ENCODE measurements at regions not wholly inside any gene's neighbourhood (a gene's known extent, or its start where the extent isn't known, plus 50 kb on each side); places are given as distances from the start of the nearest gene placed in this dataset.
"Not testable (repeated sequence)": the region's sequence is repeated elsewhere in the genome, so short reads cannot be mapped to it uniquely, and the experiment has no call there.

DNA sequence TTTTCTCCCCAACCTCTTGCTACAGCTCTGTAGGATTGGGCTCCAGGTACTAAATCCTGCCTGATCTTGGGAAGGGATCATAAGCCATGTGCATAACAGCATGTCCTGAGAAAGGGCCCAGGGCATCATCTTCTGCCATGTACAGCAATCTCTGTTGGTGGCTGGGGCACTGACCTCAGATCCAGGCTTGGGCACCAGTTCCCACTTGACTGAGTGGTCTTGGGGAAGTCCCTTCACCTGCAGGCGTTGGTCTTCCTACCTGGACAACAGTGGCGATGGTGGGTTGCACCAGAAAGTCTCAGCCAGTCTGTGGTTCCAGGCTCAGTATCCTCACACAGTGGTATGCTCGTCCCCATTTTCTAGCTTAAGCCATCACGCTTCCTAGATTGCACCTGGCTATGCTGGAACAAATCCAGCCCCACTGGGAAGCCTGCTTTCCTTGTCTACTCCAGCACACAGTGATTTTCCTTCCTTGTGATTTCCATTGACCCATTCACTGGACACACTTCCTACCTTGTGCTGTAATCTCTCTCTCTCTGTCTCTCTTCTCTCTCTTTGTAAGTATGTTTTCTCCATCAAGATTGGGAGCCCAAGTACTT is 121.7 kb upstream of the PITX1 start:
- H3K4me1 ChIP-seq (ENCODE audit: control insufficient read depth, insufficient read depth, low read length), result no peaks in the 10 kb centered on the region
- H3K9me3 ChIP-seq (ENCODE audit: control insufficient read depth, low read depth, low read length), result peaks cover 5% of the 10 kb centered on the region
- no peaks in the 10 kb centered on the region for H3K27me3 ChIP-seq (ENCODE audit: control insufficient read depth, insufficient read depth, low read length)
- 100% methylated on average over 1 of the region's 4 CpGs for WGBS (ENCODE audit: insufficient coverage, low lambda C conversion rate)
- H3K36me3 ChIP-seq (ENCODE audit: control insufficient read depth, insufficient read depth, low read length), result no peaks in the 10 kb centered on the region
- no peak for DNase-seq
- H3K27ac ChIP-seq (ENCODE audit: low read length), result no peak overlapping the region
- H3K4me3 ChIP-seq (ENCODE audit: low read length), result no peak overlapping the region

DNA sequence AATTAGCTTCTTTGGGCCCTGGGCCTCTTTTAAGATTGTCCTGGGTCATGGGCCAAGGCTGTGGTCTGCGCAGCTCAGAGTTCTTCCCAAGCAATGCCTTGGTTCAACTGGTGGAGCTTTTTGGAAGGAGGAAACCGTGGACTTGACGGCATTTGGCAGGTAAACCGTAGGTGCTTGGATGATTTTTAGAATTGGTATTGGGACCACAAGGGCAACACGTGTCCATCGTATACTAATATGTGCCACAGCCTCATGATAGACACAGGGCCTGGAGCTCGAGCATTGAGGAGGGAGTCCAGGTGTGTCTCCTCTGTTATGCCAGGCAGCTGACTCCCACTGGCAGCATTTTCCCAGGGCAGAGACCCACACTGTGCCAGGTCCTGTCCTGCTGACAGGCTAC is 120.9 kb upstream of the PITX1 start:
- no CpG with 5 or more reads among the region's 7 CpGs for whole genome bisulfite sequencing (ENCODE audit: insufficient coverage, low lambda C conversion rate)
- H3K4me3 ChIP-seq (ENCODE audit: low read length), result no peak overlapping the region
- no peak overlapping the region for H3K27ac ChIP-seq (ENCODE audit: low read length)
- DNase-seq, result no peak
- no peaks in the 10 kb centered on the region for H3K4me1 ChIP-seq (ENCODE audit: control insufficient read depth, insufficient read depth, low read length)
- H3K36me3 ChIP-seq (ENCODE audit: control insufficient read depth, insufficient read depth, low read length), result no peaks in the 10 kb centered on the region
- no peaks in the 10 kb centered on the region for H3K27me3 ChIP-seq (ENCODE audit: control insufficient read depth, insufficient read depth, low read length)
- peaks cover 5% of the 10 kb centered on the region for H3K9me3 ChIP-seq (ENCODE audit: control insufficient read depth, low read depth, low read length)

DNA sequence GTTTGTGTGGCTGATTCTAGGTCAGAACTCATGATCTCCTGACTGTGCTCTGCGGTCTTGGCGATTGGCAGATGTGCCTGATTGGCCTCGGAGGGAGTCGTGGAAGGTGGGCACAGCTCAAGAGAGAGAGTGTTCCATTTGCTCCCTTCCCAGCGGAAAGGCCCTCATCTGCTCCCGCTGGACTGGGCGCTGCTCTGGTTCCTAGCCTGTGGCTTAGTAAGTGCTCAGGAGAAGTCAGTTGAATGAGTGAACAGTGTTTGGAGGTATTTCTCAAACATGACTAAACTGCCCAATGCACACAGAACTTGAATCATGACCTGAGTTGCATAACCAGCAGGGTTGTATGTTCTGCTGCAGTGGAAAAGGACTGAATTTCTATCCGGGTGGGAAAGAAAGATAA is 120.2 kb upstream of the PITX1 start:
- no CpG with 5 or more reads among the region's 8 CpGs for WGBS (ENCODE audit: insufficient coverage, low lambda C conversion rate)
- H3K4me1 ChIP-seq (ENCODE audit: control insufficient read depth, insufficient read depth, low read length), result no peaks in the 10 kb centered on the region

DNA sequence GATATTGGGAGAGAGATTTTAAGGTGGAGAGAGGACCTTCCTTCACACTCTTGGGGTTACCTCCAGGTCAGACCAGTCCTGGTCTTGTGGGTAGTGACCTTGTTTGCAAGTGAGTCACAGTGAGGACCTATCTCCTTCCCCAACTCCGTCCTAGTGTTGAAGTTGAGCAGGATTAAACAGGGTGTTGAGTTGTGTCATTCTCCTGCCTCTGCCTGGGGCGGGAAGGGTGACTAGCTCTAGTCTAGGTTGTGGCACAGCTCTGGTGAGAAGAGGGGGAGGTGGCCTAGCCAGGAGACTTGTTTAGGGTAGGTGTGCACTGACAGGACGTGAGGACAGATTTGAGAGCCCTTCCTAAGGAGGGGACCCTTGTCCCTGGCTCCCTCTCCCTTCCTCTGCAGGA is 119.6 kb upstream of the PITX1 start:
- DNase-seq, result no peak
- WGBS (ENCODE audit: insufficient coverage, low lambda C conversion rate), result no CpG with 5 or more reads among the region's 3 CpGs
- Histone ChIP-seq H3K27ac (ENCODE audit: low read length) (no peak overlapping the region), H3K4me3 (ENCODE audit: low read length) (no peak overlapping the region), H3K27me3 (ENCODE audit: control insufficient read depth, insufficient read depth, low read length) (no peaks in the 10 kb centered on the region), H3K36me3 (ENCODE audit: control insufficient read depth, insufficient read depth, low read length) (no peaks in the 10 kb centered on the region), H3K4me1 (ENCODE audit: control insufficient read depth, insufficient read depth, low read length) (no peaks in the 10 kb centered on the region), H3K9me3 (ENCODE audit: control insufficient read depth, low read depth, low read length) (peaks cover 4% of the 10 kb centered on the region)

More for the DNA sequence above, 120.2 kb upstream of the PITX1 start:
- H3K4me3 ChIP-seq (ENCODE audit: low read length), result no peak overlapping the region
- no peak for DNase-seq
- H3K9me3 ChIP-seq (ENCODE audit: control insufficient read depth, low read depth, low read length), result peaks cover 5% of the 10 kb centered on the region
- H3K27me3 ChIP-seq (ENCODE audit: control insufficient read depth, insufficient read depth, low read length), result no peaks in the 10 kb centered on the region
- no peak overlapping the region for H3K27ac ChIP-seq (ENCODE audit: low read length)
- H3K36me3 ChIP-seq (ENCODE audit: control insufficient read depth, insufficient read depth, low read length), result no peaks in the 10 kb centered on the region

DNA sequence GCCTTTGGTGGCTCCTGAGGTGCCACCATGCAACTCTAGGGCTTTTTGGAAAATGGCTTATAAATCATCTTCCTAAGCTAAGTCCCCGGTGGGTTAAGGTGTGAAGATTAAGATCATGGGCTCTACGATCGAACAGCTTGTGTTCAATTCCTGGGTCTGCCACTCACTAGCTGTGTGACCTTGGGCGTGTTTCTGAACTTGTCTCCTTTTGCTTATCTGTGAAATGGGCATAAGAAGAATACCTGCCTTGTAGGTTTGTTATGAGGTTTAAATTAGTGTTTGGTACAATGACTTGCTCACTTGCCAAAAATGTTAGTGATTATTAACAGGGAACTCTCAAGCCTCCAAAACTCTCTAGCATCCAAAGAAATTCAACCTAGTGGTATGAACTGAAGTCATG is 119.2 kb upstream of the PITX1 start:
- no CpG with 5 or more reads among the region's 4 CpGs for WGBS (ENCODE audit: insufficient coverage, low lambda C conversion rate)
- no peak for DNase-seq
- Histone ChIP-seq H3K27ac (ENCODE audit: low read length) (no peak overlapping the region), H3K4me3 (ENCODE audit: low read length) (no peak overlapping the region), H3K36me3 (ENCODE audit: control insufficient read depth, insufficient read depth, low read length) (no peaks in the 10 kb centered on the region), H3K4me1 (ENCODE audit: control insufficient read depth, insufficient read depth, low read length) (no peaks in the 10 kb centered on the region), H3K9me3 (ENCODE audit: control insufficient read depth, low read depth, low read length) (peaks cover 3% of the 10 kb centered on the region), H3K27me3 (ENCODE audit: control insufficient read depth, insufficient read depth, low read length) (no peaks in the 10 kb centered on the region)

DNA sequence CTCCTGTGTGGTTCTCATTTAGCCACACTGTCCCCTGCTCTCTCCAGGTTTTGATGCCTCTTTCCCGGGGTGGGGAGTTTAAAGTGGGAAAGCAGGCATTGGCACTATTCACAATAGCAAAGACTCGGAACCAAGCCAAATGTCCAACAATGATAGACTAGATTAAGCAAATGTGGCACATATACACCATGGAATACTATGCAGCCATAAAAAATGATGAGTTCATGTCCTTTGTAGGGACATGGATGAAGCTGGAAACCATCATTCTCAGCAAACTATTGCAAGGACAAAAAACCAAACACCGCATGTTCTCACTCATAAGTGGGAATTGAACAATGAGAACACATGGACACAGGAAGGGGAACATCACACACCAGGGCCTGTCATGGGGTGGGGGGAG is 117.6 kb upstream of the PITX1 start:
- H3K4me3 ChIP-seq (ENCODE audit: low read length); H3K36me3 ChIP-seq (ENCODE audit: control insufficient read depth, insufficient read depth, low read length); H3K27ac ChIP-seq (ENCODE audit: low read length); H3K4me1 ChIP-seq (ENCODE audit: control insufficient read depth, insufficient read depth, low read length); DNase-seq; H3K9me3 ChIP-seq (ENCODE audit: control insufficient read depth, low read depth, low read length); H3K27me3 ChIP-seq (ENCODE audit: control insufficient read depth, insufficient read depth, low read length): not testable (repeated sequence)
- WGBS (ENCODE audit: insufficient coverage, low lambda C conversion rate), result no CpG with 5 or more reads among the region's 3 CpGs

DNA sequence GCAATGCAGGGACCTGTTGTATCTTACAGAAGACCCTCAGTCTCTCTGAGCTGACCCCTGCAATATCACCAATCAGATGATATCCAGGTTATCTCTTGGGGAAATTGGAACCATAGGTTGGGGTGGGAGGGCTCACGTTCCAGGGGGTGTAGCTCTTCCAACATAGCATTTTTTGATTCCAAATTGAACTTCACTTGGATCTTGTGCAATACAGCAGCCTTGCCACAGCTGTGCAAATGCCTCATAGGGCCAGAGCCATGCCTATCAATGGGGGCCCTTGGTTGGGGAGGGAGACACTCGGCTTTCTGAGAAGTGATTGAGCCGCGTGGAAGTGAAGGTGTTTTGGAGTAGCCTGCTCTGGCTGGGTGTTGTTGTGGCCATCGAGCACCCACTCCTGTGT is 117.2 kb upstream of the PITX1 start:
- H3K9me3 ChIP-seq (ENCODE audit: control insufficient read depth, low read depth, low read length), result no peaks in the 10 kb centered on the region
- H3K4me3 ChIP-seq (ENCODE audit: low read length), result no peak overlapping the region
- no peaks in the 10 kb centered on the region for H3K36me3 ChIP-seq (ENCODE audit: control insufficient read depth, insufficient read depth, low read length)
- no peaks in the 10 kb centered on the region for H3K4me1 ChIP-seq (ENCODE audit: control insufficient read depth, insufficient read depth, low read length)
- no peak overlapping the region for H3K27ac ChIP-seq (ENCODE audit: low read length)
- no CpG with 5 or more reads among the region's 5 CpGs for WGBS (ENCODE audit: insufficient coverage, low lambda C conversion rate)
- no peaks in the 10 kb centered on the region for H3K27me3 ChIP-seq (ENCODE audit: control insufficient read depth, insufficient read depth, low read length)
- DNase-seq, result no peak

DNA sequence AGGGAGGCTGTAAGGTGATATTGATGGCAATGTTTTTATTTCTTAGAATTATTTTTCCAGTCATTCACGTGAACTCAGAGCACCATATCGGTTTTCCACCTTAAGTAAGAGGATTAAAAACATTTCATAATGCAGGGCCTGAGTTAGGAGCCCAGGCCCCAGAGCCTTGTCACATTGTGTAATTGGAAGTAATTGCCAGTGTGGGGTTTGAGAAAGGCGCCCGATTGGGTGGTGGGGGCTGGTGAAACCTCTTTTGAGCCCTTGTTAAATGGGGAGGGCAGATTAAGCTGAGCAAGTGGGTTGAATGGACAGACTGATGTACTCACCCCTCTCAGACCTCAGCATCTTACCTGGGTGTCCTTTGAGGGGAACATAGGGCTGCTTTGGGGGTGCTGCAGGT is 116.7 kb upstream of the PITX1 start:
- 100% methylated on average over 2 of the region's 4 CpGs for WGBS (ENCODE audit: insufficient coverage, low lambda C conversion rate)

DNA sequence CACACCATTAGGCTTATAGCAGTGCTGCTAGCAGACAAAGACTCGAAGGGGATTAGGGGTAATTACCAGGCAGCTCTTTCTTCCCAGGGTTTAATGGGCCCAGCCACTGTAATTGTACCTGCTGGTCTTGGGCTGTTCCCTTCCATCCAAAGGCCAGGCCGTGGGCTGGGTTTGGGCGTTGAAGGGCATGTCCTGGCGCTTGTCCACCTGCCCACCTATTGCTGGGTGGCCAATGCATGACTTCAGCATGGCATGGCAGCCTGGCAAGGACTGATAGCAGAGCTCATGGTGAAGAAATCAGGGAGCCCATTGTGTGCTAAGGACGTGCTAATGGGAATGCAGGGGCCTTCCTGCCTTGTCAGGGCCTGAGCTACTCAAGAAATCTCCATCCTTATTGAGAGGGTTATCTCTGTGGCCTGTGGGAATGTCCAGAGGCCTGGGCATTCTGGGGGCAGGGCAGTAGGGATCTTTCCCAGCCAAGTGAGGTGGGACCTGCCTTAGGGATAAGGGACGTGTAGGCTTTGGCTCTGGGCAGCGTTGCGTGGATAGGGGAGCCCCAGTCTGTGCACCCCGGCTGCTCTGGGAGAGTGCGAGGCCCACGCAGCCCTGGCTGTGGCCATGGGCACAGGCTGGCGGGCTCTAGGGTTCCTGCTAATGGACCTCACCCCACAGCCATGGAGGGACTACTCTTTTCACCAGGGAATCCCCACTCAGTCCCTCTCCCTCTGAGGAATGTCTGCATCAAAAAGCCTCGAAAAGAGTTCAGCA is 116.1 kb upstream of the PITX1 start:
- Histone ChIP-seq H3K27me3 (ENCODE audit: control insufficient read depth, insufficient read depth, low read length) (no peaks in the 10 kb centered on the region), H3K4me3 (ENCODE audit: low read length) (no peak overlapping the region), H3K36me3 (ENCODE audit: control insufficient read depth, insufficient read depth, low read length) (no peaks in the 10 kb centered on the region), H3K4me1 (ENCODE audit: control insufficient read depth, insufficient read depth, low read length) (no peaks in the 10 kb centered on the region), H3K9me3 (ENCODE audit: control insufficient read depth, low read depth, low read length) (no peaks in the 10 kb centered on the region), H3K27ac (ENCODE audit: low read length) (no peak overlapping the region)
- no CpG with 5 or more reads among the region's 13 CpGs for WGBS (ENCODE audit: insufficient coverage, low lambda C conversion rate)
- no peak for DNase-seq

More for the DNA sequence above, 116.7 kb upstream of the PITX1 start:
- H3K27ac ChIP-seq (ENCODE audit: low read length), result no peak overlapping the region
- H3K27me3 ChIP-seq (ENCODE audit: control insufficient read depth, insufficient read depth, low read length), result no peaks in the 10 kb centered on the region
- DNase-seq, result no peak
- H3K4me1 ChIP-seq (ENCODE audit: control insufficient read depth, insufficient read depth, low read length), result no peaks in the 10 kb centered on the region
- no peaks in the 10 kb centered on the region for H3K36me3 ChIP-seq (ENCODE audit: control insufficient read depth, insufficient read depth, low read length)
- no peak overlapping the region for H3K4me3 ChIP-seq (ENCODE audit: low read length)
- H3K9me3 ChIP-seq (ENCODE audit: control insufficient read depth, low read depth, low read length), result no peaks in the 10 kb centered on the region

DNA sequence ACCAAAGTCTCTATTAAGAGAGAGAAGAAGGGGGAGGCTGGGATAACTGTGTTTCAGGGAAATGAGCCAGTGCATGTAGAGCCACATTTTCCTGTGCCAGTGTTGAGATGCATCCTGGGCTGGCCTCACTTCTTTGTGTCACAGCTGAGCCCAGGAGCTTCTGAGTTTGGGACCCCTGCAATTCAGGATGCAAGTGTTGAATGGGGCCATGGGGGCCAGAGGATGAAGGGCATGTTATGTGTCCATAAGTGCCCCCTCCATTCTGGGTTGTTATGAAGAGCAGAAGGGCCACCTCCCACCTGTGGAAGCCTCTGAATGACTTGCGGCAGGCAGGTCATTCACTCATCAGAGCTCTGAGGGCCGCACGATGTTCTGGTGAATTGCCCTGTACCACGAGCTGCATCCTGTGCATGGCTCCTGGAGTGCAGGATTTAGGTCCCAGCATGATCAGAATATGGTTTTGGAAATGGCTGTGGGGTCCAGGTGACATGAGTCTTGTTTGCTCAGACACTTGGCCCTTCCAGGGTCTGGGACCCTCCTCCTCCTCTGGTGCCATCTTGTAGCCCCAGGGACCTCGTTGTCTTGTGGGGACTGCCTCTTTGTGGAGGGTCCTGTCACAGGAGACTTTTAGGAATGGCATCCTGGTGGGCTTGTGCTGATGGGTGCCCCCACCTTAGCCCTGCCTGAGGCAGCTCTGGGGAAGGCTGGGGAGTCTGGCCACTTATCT is 115.4 kb upstream of the PITX1 start:
- no CpG with 5 or more reads among the region's 5 CpGs for WGBS (ENCODE audit: insufficient coverage, low lambda C conversion rate)
- DNase-seq, result no peak
- no peaks in the 10 kb centered on the region for H3K36me3 ChIP-seq (ENCODE audit: control insufficient read depth, insufficient read depth, low read length)
- H3K27me3 ChIP-seq (ENCODE audit: control insufficient read depth, insufficient read depth, low read length), result no peaks in the 10 kb centered on the region
- no peak overlapping the region for H3K27ac ChIP-seq (ENCODE audit: low read length)
- H3K4me1 ChIP-seq (ENCODE audit: control insufficient read depth, insufficient read depth, low read length), result no peaks in the 10 kb centered on the region
- H3K9me3 ChIP-seq (ENCODE audit: control insufficient read depth, low read depth, low read length), result no peaks in the 10 kb centered on the region
- no peak overlapping the region for H3K4me3 ChIP-seq (ENCODE audit: low read length)
